ENCODE measurements at regions not wholly inside any gene's neighbourhood (a gene's known extent, or its start where the extent isn't known, plus 50 kb on each side); places are given as distances from the start of the nearest gene placed in this dataset.
A peak's percentile ranks its signal among the peaks of the same experiment; 100 is the strongest.
"Not testable (repeated sequence)": the region's sequence is repeated elsewhere in the genome, so short reads cannot be mapped to it uniquely, and the experiment has no call there.

GRCh38 chr11:3476937-3477885 is 98.3 kb upstream of the ZNF195 start:
- H3K27me3 Mint-ChIP-seq (ENCODE audit: insufficient read depth, low read depth); H3K4me1 Mint-ChIP-seq; H3K4me3 ChIP-seq; H3K9me3 ChIP-seq (ENCODE audit: low read depth); H2AFZ ChIP-seq (replicated peaks); H3K4me2 ChIP-seq; H3K9me3 Mint-ChIP-seq; H3K79me2 ChIP-seq (ENCODE audit: low read depth); H3F3A ChIP-seq (ENCODE audit: low read depth); H3K36me3 ChIP-seq; H4K20me1 ChIP-seq (ENCODE audit: low read depth); H3K9ac ChIP-seq; H3K27ac ChIP-seq; H3K4me3 Mint-ChIP-seq; H3K4me1 ChIP-seq; H3K27me3 ChIP-seq; H3K36me3 Mint-ChIP-seq; H3K27ac Mint-ChIP-seq: not testable (repeated sequence)
- peak; percentile 11 for TF ChIP-seq CTCF (IDR thresholded peaks at IDR 0.05)
- DNase-seq (ENCODE audit: low spot score), result peak; percentile 37

- H3K79me2 ChIP-seq (ENCODE audit: low read depth); H3K27me3 Mint-ChIP-seq (ENCODE audit: insufficient read depth, low read depth); H3F3A ChIP-seq (ENCODE audit: low read depth); H2AFZ ChIP-seq (replicated peaks); H3K9ac ChIP-seq; H3K4me3 Mint-ChIP-seq; H3K9me3 ChIP-seq (ENCODE audit: low read depth); H3K27me3 ChIP-seq; H3K4me1 ChIP-seq; H3K27ac ChIP-seq; DNase-seq (ENCODE audit: low spot score); H3K36me3 Mint-ChIP-seq; H3K9me3 Mint-ChIP-seq; H3K27ac Mint-ChIP-seq; H3K4me2 ChIP-seq; H3K4me3 ChIP-seq; H3K4me1 Mint-ChIP-seq; H4K20me1 ChIP-seq (ENCODE audit: low read depth); H3K36me3 ChIP-seq: not testable (repeated sequence)
- TF ChIP-seq CTCF (IDR thresholded peaks at IDR 0.05), result peak; percentile 35
These were observed 97.4 kb upstream of the ZNF195 start for GRCh38 chr11:3476084-3476936.

- not testable (repeated sequence) for H2AFZ ChIP-seq (replicated peaks); H3K4me3 ChIP-seq; H4K20me1 ChIP-seq (ENCODE audit: low read depth); H3K27me3 ChIP-seq; H3K9me3 ChIP-seq (ENCODE audit: low read depth); H3K9ac ChIP-seq; H3K36me3 ChIP-seq; H3F3A ChIP-seq (ENCODE audit: low read depth); H3K36me3 Mint-ChIP-seq; H3K4me1 ChIP-seq; H3K27ac ChIP-seq; H3K9me3 Mint-ChIP-seq; H3K4me3 Mint-ChIP-seq; H3K4me2 ChIP-seq; H3K27me3 Mint-ChIP-seq (ENCODE audit: insufficient read depth, low read depth); H3K4me1 Mint-ChIP-seq; H3K27ac Mint-ChIP-seq; DNase-seq (ENCODE audit: low spot score); H3K79me2 ChIP-seq (ENCODE audit: low read depth)
These were observed 90.0 kb upstream of the ZNF195 start for GRCh38 chr11:3468963-3469362.

- not testable (repeated sequence) for H3K9me3 ChIP-seq (ENCODE audit: low read depth)
These were observed 88.7 kb upstream of the ZNF195 start for GRCh38 chr11:3467599-3467998.

GRCh38 chr11:3455666-3456065 is 76.7 kb upstream of the ZNF195 start:
- not testable (repeated sequence) for H2AFZ ChIP-seq (replicated peaks); H3K27me3 Mint-ChIP-seq (ENCODE audit: insufficient read depth, low read depth); H3K9ac ChIP-seq; H3F3A ChIP-seq (ENCODE audit: low read depth); H3K79me2 ChIP-seq (ENCODE audit: low read depth); H3K9me3 ChIP-seq (ENCODE audit: low read depth); H3K4me1 Mint-ChIP-seq; H3K4me1 ChIP-seq; H3K27ac ChIP-seq; H3K27ac Mint-ChIP-seq; H3K36me3 ChIP-seq; H3K4me2 ChIP-seq; H3K9me3 Mint-ChIP-seq; H4K20me1 ChIP-seq (ENCODE audit: low read depth); H3K4me3 ChIP-seq; DNase-seq (ENCODE audit: low spot score); H3K4me3 Mint-ChIP-seq; H3K36me3 Mint-ChIP-seq
- peaks cover 14% of the 10 kb centered on the region for H3K27me3 ChIP-seq

More at GRCh38 chr11:3467599-3467998, 88.7 kb upstream of the ZNF195 start:
- H3K4me3 ChIP-seq; H3K27ac ChIP-seq; H3F3A ChIP-seq (ENCODE audit: low read depth); H3K36me3 ChIP-seq; H3K79me2 ChIP-seq (ENCODE audit: low read depth); H2AFZ ChIP-seq (replicated peaks); H3K4me3 Mint-ChIP-seq; H3K27ac Mint-ChIP-seq; H3K27me3 Mint-ChIP-seq (ENCODE audit: insufficient read depth, low read depth); H4K20me1 ChIP-seq (ENCODE audit: low read depth); H3K4me2 ChIP-seq; H3K4me1 Mint-ChIP-seq; DNase-seq (ENCODE audit: low spot score); H3K36me3 Mint-ChIP-seq; H3K4me1 ChIP-seq; H3K9me3 Mint-ChIP-seq; H3K9ac ChIP-seq; H3K27me3 ChIP-seq: not testable (repeated sequence)
